Activated CD8-positive, alpha-beta T cell treated with anti-CD3 and anti-CD28 coated beads for 36 hours (primary cell): ENCODE measurements at regions not wholly inside any gene's neighbourhood (a gene's known extent, or its start where the extent isn't known, plus 50 kb on each side); places are given as distances from the start of the nearest gene placed in this dataset.
A peak's percentile ranks its signal among the peaks of the same experiment; 100 is the strongest.
"Not testable (repeated sequence)": the region's sequence is repeated elsewhere in the genome, so short reads cannot be mapped to it uniquely, and the experiment has no call there.

ENCODE experiments used
- ATAC-seq: fragments of 200-7000 bp; cut with Tn5 transposase; one replicate; pipeline ENCODE4 v1.10.0; 2021; ENCODE audit warnings: mild to moderate bottlenecking, moderate library complexity
- CTCF ChIA-PET: fragments of 350-600 bp; sonication (Branson Sonifier 250); formaldehyde crosslinking; loops from one replicate; lab custom pipeline; 2021; ENCODE audit warnings: antibody characterized with exemption; lab: Charles Lee
- POLR2A ChIA-PET: fragments of 350-600 bp; sonication (Branson Sonifier 250); formaldehyde crosslinking; loops from one replicate; lab custom pipeline; 2021; ENCODE audit warnings: antibody characterized with exemption; lab: Charles Lee
- DNase-seq: peaks from one replicate; pipeline ENCODE4 v3.0.0-alpha.2; 2020
- H3K27ac Mint-ChIP-seq: one replicate; pipeline ENCODE4 v1.8.0; 2021; ENCODE audit warnings: mild to moderate bottlenecking, mixed read lengths
- H3K27me3 Mint-ChIP-seq: one replicate; pipeline ENCODE4 v1.8.0; 2021; ENCODE audit warnings: mixed read lengths
- H3K36me3 Mint-ChIP-seq: one replicate; pipeline ENCODE4 v1.8.0; 2021; ENCODE audit warnings: low read depth, mixed read lengths
- H3K4me1 Mint-ChIP-seq: one replicate; pipeline ENCODE4 v1.8.0; 2021; ENCODE audit warnings: low read depth, mixed read lengths
- H3K4me3 Mint-ChIP-seq: one replicate; pipeline ENCODE4 v1.8.0; 2021; ENCODE audit warnings: mild to moderate bottlenecking, moderate library complexity, mixed read lengths
- H3K9me3 Mint-ChIP-seq: one replicate; pipeline ENCODE4 v1.8.0; 2021; ENCODE audit warnings: mixed read lengths
- intact Hi-C: fragments of 100-400 bp; cut with micrococcal nuclease; formaldehyde crosslinking; loops from one replicate; pipeline ENCODE4 v1.10.0; 2022
- TF ChIP-seq, protein P1 (sequence below): fragments of 200-600 bp; IDR thresholded peaks from one replicate; pipeline ENCODE4 v1.8.0; 2022; ENCODE audit warnings: antibody characterized with exemption, mild to moderate bottlenecking

- H3K9me3 Mint-ChIP-seq = no peaks in the 10 kb centered on the region
- no peaks in the 10 kb centered on the region for H3K4me1 Mint-ChIP-seq
- DNase-seq = no peak
- no peaks in the 10 kb centered on the region for H3K27me3 Mint-ChIP-seq
- CTCF ChIA-PET = interaction anchor here (1.0 kb wide), 1 partner anchor 9 kb away, joined by 3 read pairs; no protein-coding TSS in a partner anchor
- no peak for ATAC-seq
- POLR2A ChIA-PET = no interaction called here
- no peak overlapping the region for H3K27ac Mint-ChIP-seq
- intact Hi-C loops = no loop called here
- TF ChIP-seq, protein P1, sequence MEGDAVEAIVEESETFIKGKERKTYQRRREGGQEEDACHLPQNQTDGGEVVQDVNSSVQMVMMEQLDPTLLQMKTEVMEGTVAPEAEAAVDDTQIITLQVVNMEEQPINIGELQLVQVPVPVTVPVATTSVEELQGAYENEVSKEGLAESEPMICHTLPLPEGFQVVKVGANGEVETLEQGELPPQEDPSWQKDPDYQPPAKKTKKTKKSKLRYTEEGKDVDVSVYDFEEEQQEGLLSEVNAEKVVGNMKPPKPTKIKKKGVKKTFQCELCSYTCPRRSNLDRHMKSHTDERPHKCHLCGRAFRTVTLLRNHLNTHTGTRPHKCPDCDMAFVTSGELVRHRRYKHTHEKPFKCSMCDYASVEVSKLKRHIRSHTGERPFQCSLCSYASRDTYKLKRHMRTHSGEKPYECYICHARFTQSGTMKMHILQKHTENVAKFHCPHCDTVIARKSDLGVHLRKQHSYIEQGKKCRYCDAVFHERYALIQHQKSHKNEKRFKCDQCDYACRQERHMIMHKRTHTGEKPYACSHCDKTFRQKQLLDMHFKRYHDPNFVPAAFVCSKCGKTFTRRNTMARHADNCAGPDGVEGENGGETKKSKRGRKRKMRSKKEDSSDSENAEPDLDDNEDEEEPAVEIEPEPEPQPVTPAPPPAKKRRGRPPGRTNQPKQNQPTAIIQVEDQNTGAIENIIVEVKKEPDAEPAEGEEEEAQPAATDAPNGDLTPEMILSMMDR = no peak
- H3K4me3 Mint-ChIP-seq = no peak overlapping the region
- no peaks in the 10 kb centered on the region for H3K36me3 Mint-ChIP-seq
Measured at GRCh38 chr3:35900079-35900478, 260.8 kb downstream of the ARPP21 start.

DNA sequence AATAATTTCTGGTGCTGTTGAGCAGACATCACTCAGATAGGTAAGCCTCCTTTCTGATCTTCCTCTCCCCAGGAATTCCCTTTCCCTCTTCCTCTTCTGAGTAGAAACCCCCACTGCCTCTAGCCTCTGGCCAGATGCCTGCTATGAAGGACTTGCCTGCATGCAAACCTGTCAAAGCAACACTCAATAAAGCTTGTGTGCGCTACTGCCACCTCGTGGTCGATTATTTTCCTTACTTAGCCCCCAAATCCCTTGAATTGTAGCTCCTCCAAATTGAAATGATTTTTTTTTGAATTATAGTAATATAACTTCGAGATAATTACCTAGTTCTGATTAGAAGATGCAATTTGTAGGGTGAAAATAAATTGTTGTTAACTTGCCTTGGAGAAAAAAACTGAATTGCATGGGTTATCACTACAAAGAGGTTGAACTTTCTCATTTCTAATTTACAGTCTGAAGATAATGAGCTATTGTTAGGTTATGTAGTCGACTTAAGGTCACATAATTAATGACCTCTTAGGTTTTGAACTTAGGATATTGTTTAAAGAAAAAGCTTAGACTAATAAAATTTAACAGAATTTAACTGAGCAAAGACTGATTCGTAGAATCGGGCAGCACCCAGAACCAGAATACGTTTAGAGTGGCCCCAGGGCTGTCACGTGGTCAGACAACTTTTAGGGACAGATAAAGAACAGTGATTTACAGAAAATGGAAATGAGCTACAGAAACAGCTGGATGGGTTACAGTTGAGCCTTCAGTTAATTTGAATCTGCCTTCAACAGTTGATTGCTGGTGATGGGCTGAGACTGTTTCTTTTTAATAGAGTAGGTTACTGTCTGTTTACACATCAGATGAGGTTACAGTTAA is 269.3 kb downstream of the ARPP21 start:
- ATAC-seq (no peak), DNase-seq (peak; percentile 77)
- Mint-ChIP-seq H3K27me3 (no peaks in the 10 kb centered on the region), H3K4me1 (no peaks in the 10 kb centered on the region), H3K4me3 (no peak overlapping the region), H3K27ac (no peak overlapping the region), H3K36me3 (no peaks in the 10 kb centered on the region), H3K9me3 (no peaks in the 10 kb centered on the region)
- TF ChIP-seq, protein P1 = peak; percentile 69
- POLR2A ChIA-PET = no interaction called here
- CTCF ChIA-PET = interaction anchor here (0.6 to 2.4 kb wide), 20 partner anchors 9 to 1923 kb away, joined by 3 to 9 read pairs (median 4); no protein-coding TSS in a partner anchor
- intact Hi-C loops = no loop called here

DNA sequence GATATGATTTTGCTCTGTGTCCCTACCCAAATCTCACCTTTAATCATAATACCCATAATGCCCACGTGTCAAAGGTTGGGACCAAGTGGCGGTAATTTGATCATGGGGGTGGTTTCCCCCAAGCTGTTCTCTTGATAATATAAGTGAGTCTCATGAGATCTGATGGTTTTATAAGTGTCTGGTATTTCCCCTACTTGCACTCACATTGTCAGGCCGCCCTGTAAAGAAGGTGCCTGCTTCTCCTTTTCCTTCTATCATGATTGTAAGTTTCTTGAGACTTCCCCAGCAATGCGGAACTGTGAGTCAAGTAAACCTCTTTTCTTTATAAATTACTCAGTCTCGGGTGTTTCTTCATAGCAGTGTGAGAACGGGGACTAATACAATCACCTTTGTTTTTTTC is 279.8 kb downstream of the ARPP21 start:
- ChIA-PET POLR2A (no interaction called here), CTCF (no interaction called here)
- intact Hi-C loops = no loop called here
- no peaks in the 10 kb centered on the region for H3K27me3 Mint-ChIP-seq
- ATAC-seq (no peak), DNase-seq (no peak)
- H3K27ac Mint-ChIP-seq = no peak overlapping the region
- peaks cover 11% of the 10 kb centered on the region for H3K9me3 Mint-ChIP-seq
- no peak overlapping the region for H3K4me3 Mint-ChIP-seq
- no peaks in the 10 kb centered on the region for H3K4me1 Mint-ChIP-seq
- no peaks in the 10 kb centered on the region for H3K36me3 Mint-ChIP-seq
- TF ChIP-seq, protein P1 = no peak

DNA sequence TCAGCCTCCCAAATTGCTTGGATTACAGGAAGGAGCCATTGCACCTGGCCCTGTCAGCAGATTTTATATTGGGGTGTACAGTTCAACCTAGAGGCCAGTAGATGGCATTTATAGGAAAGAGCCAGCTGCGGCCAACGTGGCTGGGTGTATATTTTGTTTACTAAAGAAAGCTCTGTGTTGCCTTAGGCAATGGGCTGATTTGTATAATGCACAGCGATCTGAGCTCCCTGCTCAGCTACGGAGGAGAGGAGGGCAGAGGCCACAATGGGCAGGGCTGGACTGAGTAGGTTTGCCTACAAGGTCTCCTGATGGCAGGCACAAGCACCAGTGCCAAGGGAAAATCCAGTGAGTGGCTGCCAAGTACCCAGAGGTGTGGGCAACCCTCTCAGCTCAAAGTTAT is 282.4 kb downstream of the ARPP21 start:
- Mint-ChIP-seq H3K4me3 (no peak overlapping the region), H3K27me3 (no peaks in the 10 kb centered on the region), H3K36me3 (no peaks in the 10 kb centered on the region), H3K27ac (no peak overlapping the region), H3K4me1 (no peaks in the 10 kb centered on the region), H3K9me3 (peaks cover 11% of the 10 kb centered on the region)
- ChIA-PET CTCF (interaction anchor here (2.0 kb wide), 1 partner anchor 14 kb away, joined by 9 read pairs; no protein-coding TSS in a partner anchor), POLR2A (no interaction called here)
- DNase-seq (no peak), ATAC-seq (no peak)
- TF ChIP-seq, protein P1 = no peak
- intact Hi-C loops = no loop called here

GRCh38 chr3:35924070-35924469 is 284.7 kb downstream of the ARPP21 start:
- DNase-seq (peak; percentile 22), ATAC-seq (peak; percentile 51)
- H3K27me3 Mint-ChIP-seq, H3K4me3 Mint-ChIP-seq, intact Hi-C loops, H3K36me3 Mint-ChIP-seq, H3K27ac Mint-ChIP-seq, H3K4me1 Mint-ChIP-seq: not testable (repeated sequence)
- TF ChIP-seq, protein P1 = peak; percentile 34
- ChIA-PET POLR2A (interaction anchor here (0.6 kb wide), 1 partner anchor 1160 kb away, joined by 3 read pairs; no protein-coding TSS in a partner anchor), CTCF (interaction anchor here (1.5 kb wide), 1 partner anchor 36 kb away, joined by 3 read pairs; no protein-coding TSS in a partner anchor)
- H3K9me3 Mint-ChIP-seq = peaks cover 11% of the 10 kb centered on the region
